HG02870 (cell line): ENCODE measurements at regions not wholly inside any gene's neighbourhood (a gene's known extent, or its start where the extent isn't known, plus 50 kb on each side); places are given as distances from the start of the nearest gene placed in this dataset.
"Not testable (repeated sequence)": the region's sequence is repeated elsewhere in the genome, so short reads cannot be mapped to it uniquely, and the experiment has no call there.

Experiments used
- ATAC-seq: cut with Tn5 transposase; IDR thresholded peaks from one replicate; pipeline ENCODE4 v1.9.1; 2021; ENCODE audit warnings: mild to moderate bottlenecking, moderate library complexity; ENCODE audit not compliant: unreplicated experiment

- ATAC-seq, result no peak
These were observed 59.6 kb upstream of the MAN2A1 start for GRCh38 chr5:109630093-109630492.

- no peak for ATAC-seq
These were observed 61.1 kb upstream of the MAN2A1 start for GRCh38 chr5:109628591-109628990.

GRCh38 chr5:109621266-109621665 is 68.5 kb upstream of the MAN2A1 start:
- ATAC-seq, result not testable (repeated sequence)

GRCh38 chr5:109620651-109621050 is 69.1 kb upstream of the MAN2A1 start:
- no peak for ATAC-seq

GRCh38 chr5:109619606-109620005 is 70.1 kb upstream of the MAN2A1 start:
- ATAC-seq, result no peak

- ATAC-seq, result no peak
These were observed 70.7 kb upstream of the MAN2A1 start for GRCh38 chr5:109619021-109619460.

GRCh38 chr5:109614981-109615380 is 74.7 kb upstream of the MAN2A1 start:
- no peak for ATAC-seq

GRCh38 chr5:109614301-109614700 is 75.4 kb upstream of the MAN2A1 start:
- ATAC-seq, result no peak

GRCh38 chr5:109612278-109612905 is 77.3 kb upstream of the MAN2A1 start:
- no peak for ATAC-seq

- ATAC-seq, result no peak
These were observed 78.2 kb upstream of the MAN2A1 start for GRCh38 chr5:109611505-109611904.

GRCh38 chr5:109611061-109611460 is 78.7 kb upstream of the MAN2A1 start:
- ATAC-seq, result no peak

GRCh38 chr5:109610581-109610980 is 79.1 kb upstream of the MAN2A1 start:
- no peak for ATAC-seq

GRCh38 chr5:109605207-109605730 is 84.5 kb upstream of the MAN2A1 start:
- ATAC-seq, result no peak

GRCh38 chr5:109604758-109605157 is 85.0 kb upstream of the MAN2A1 start:
- no peak for ATAC-seq

- no peak for ATAC-seq
These were observed 88.0 kb upstream of the MAN2A1 start for GRCh38 chr5:109601736-109602135.

GRCh38 chr5:109597893-109598292 is 91.8 kb upstream of the MAN2A1 start:
- no peak for ATAC-seq

GRCh38 chr5:109594217-109594616 is 95.5 kb upstream of the MAN2A1 start:
- no peak for ATAC-seq

GRCh38 chr5:109590799-109591198 is 98.9 kb upstream of the MAN2A1 start:
- ATAC-seq, result no peak

- no peak for ATAC-seq
These were observed 99.7 kb upstream of the MAN2A1 start for GRCh38 chr5:109589986-109590385.

GRCh38 chr5:109589239-109589638 is 100.5 kb upstream of the MAN2A1 start:
- ATAC-seq, result no peak

GRCh38 chr5:109588281-109589035 is 101.3 kb upstream of the MAN2A1 start:
- ATAC-seq, result no peak

- no peak for ATAC-seq
These were observed 104.6 kb upstream of the MAN2A1 start for GRCh38 chr5:109584986-109585599.
